ENCODE measurements at regions not wholly inside any gene's neighbourhood (a gene's known extent, or its start where the extent isn't known, plus 50 kb on each side); places are given as distances from the start of the nearest gene placed in this dataset.

- no peak for DNase-seq
Measured at GRCh38 chr12:77488041-77488620, 342.6 kb upstream of the NAV3 start.

GRCh38 chr12:77486872-77487271, 343.8 kb upstream of the NAV3 start:
- DNase-seq = no peak

GRCh38 chr12:77485961-77486854, 344.5 kb upstream of the NAV3 start:
- no peak for DNase-seq

- no peak for DNase-seq
Measured at GRCh38 chr12:77481687-77482086, 349.0 kb upstream of the NAV3 start.

- DNase-seq = no peak
Measured at GRCh38 chr12:77477907-77478533, 352.7 kb upstream of the NAV3 start.

- DNase-seq = no peak
Measured at GRCh38 chr12:77471801-77472200, 358.9 kb upstream of the NAV3 start.

GRCh38 chr12:77469578-77470333, 360.9 kb upstream of the NAV3 start:
- no peak for DNase-seq

GRCh38 chr12:77442633-77443032, 377.3 kb upstream of the E2F7 start:
- no peak for DNase-seq

GRCh38 chr12:77439749-77440148, 374.4 kb upstream of the E2F7 start:
- no peak for DNase-seq

GRCh38 chr12:77438644-77439043, 373.3 kb upstream of the E2F7 start:
- DNase-seq = no peak

- no peak for DNase-seq
Measured at GRCh38 chr12:77437206-77437605, 371.8 kb upstream of the E2F7 start.

GRCh38 chr12:77435446-77436091, 370.2 kb upstream of the E2F7 start:
- DNase-seq = no peak

GRCh38 chr12:77433799-77434198, 368.4 kb upstream of the E2F7 start:
- no peak for DNase-seq

- no peak for DNase-seq
Measured at GRCh38 chr12:77429426-77429825, 364.1 kb upstream of the E2F7 start.

- DNase-seq = no peak
Measured at GRCh38 chr12:77421152-77421551, 355.8 kb upstream of the E2F7 start.

GRCh38 chr12:77409551-77409950, 344.2 kb upstream of the E2F7 start:
- DNase-seq = no peak

- no peak for DNase-seq
Measured at GRCh38 chr12:77407931-77408330, 342.6 kb upstream of the E2F7 start.

- no peak for DNase-seq
Measured at GRCh38 chr12:77406219-77406905, 341.0 kb upstream of the E2F7 start.

GRCh38 chr12:77402716-77403115, 337.3 kb upstream of the E2F7 start:
- peak; percentile 56 for DNase-seq

- DNase-seq = no peak
Measured at GRCh38 chr12:77401770-77402081, 336.4 kb upstream of the E2F7 start.

GRCh38 chr12:77401064-77401769, 335.8 kb upstream of the E2F7 start:
- no peak for DNase-seq

Measured in NCI-H345 (cell line).